Kidney (tissue), 13 donors: ENCODE measurements at regions not wholly inside any gene's neighbourhood (a gene's known extent, or its start where the extent isn't known, plus 50 kb on each side); places are given as distances from the start of the nearest gene placed in this dataset.
"Not testable (repeated sequence)": the region's sequence is repeated elsewhere in the genome, so short reads cannot be mapped to it uniquely, and the experiment has no call there.

Experiments
- DNase-seq, 5 donors: peaks; one replicate each; pipeline ENCODE4 v3.0.0-alpha.2; 2013 to 2020
- FAIRE-seq: peaks from 2 replicates; lab custom pipeline; 2012; peaks lifted over from hg19 to GRCh38; lab: Jason Lieb, UNC
- H3K27ac ChIP-seq, 2 donors: one replicate each; pipeline ENCODE4 v1.7.0; 2013; ENCODE audit warnings: low read depth in 2 of 2, low read length in 2 of 2, inconsistent platforms in 1 of 2
- H3K27me3 ChIP-seq: one replicate; pipeline ENCODE4 v1.7.1; 2013; ENCODE audit warnings: low read length, inconsistent platforms; ENCODE audit not compliant: control insufficient read depth, insufficient read depth
- H3K36me3 ChIP-seq, 3 donors: one replicate each; pipeline versions ENCODE4 v1.7.0 to v1.7.1; 2013; ENCODE audit warnings: low read length in 3 of 3, control low read depth in 1 of 3, inconsistent platforms in 1 of 3; ENCODE audit not compliant: insufficient read depth in 3 of 3, control insufficient read depth in 2 of 3
- H3K4me1 ChIP-seq, 3 donors: one replicate each; pipeline versions ENCODE4 v1.7.0 to v1.7.1; 2013; ENCODE audit warnings: low read length in 3 of 3, inconsistent platforms in 1 of 3, low read depth in 1 of 3; ENCODE audit not compliant: control insufficient read depth in 2 of 3, insufficient read depth in 2 of 3
- H3K4me3 ChIP-seq, 3 donors: one replicate each; pipeline versions ENCODE4 v1.7.0 to v1.8.1; 2013; ENCODE audit warnings: low read length in 3 of 3, control low read depth in 1 of 3, inconsistent platforms in 1 of 3
- H3K9ac ChIP-seq, 3 donors: one replicate each; pipeline versions ENCODE4 v1.7.0 to v1.7.1; 2013; ENCODE audit warnings: low read length in 3 of 3, control low read depth in 1 of 3, inconsistent platforms in 1 of 3
- H3K9me3 ChIP-seq, 3 donors: one replicate each; pipeline versions ENCODE4 v1.7.0 to v1.7.1; 2013; ENCODE audit warnings: low read length in 3 of 3, control low read depth in 1 of 3, inconsistent platforms in 1 of 3; ENCODE audit not compliant: control insufficient read depth in 2 of 3, insufficient read depth in 1 of 3
- intact Hi-C: fragments of 100-400 bp; cut with DNase I; formaldehyde crosslinking; loops from one replicate; pipeline ENCODE4 v1.11.1; 2022
- TF ChIP-seq, protein P1 (sequence below): IDR thresholded peaks from 3 replicates; pipeline ENCODE4 v1.5.1; 2012; ENCODE audit warnings: mild to moderate bottlenecking, moderate library complexity, borderline replicate concordance; ENCODE audit not compliant: insufficient read depth; ENCODE audit errors: extremely low read depth
- donor health status: control.
- donor health status: control.
- donor health status: control.
- donor health status: control.
- donor health status: control.
- donor health status: DM: yes; HTN: yes; CAD: no.
- donor health status: Normal renal cell carcinoma (clear cell type).

DNA sequence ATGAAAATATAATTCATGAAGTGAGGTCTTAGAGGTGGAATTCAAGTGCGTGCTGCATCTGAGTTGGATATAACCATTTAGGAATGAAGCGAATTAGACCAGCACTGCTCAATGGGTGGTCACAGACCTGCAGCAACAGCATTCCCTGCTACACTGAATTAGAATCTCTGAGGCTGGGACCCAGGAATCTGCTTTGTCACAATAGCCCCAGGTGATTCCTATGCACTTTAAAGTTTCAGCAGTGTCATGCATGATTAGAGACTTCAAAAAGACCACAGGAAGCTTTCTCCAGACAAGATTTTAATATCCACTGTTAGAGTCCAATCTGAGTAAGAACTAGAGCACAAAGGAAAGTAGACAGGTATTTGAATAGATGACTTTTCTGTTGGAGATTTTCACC, 352.8 kb upstream of the VSTM2A start:
- Histone ChIP-seq H3K4me1 (no peaks in the 10 kb centered on the region), H3K27ac (no peak overlapping the region), H3K9ac (no peak overlapping the region), H3K36me3 (no peaks in the 10 kb centered on the region), H3K4me3 (no peak overlapping the region), H3K9me3 (no peaks in the 10 kb centered on the region), H3K27me3 (no peaks in the 10 kb centered on the region)
- intact Hi-C loops = no loop called here
- DNase-seq (no peak), FAIRE-seq (no peak)
- TF ChIP-seq, protein P1, sequence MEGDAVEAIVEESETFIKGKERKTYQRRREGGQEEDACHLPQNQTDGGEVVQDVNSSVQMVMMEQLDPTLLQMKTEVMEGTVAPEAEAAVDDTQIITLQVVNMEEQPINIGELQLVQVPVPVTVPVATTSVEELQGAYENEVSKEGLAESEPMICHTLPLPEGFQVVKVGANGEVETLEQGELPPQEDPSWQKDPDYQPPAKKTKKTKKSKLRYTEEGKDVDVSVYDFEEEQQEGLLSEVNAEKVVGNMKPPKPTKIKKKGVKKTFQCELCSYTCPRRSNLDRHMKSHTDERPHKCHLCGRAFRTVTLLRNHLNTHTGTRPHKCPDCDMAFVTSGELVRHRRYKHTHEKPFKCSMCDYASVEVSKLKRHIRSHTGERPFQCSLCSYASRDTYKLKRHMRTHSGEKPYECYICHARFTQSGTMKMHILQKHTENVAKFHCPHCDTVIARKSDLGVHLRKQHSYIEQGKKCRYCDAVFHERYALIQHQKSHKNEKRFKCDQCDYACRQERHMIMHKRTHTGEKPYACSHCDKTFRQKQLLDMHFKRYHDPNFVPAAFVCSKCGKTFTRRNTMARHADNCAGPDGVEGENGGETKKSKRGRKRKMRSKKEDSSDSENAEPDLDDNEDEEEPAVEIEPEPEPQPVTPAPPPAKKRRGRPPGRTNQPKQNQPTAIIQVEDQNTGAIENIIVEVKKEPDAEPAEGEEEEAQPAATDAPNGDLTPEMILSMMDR = no peak

DNA sequence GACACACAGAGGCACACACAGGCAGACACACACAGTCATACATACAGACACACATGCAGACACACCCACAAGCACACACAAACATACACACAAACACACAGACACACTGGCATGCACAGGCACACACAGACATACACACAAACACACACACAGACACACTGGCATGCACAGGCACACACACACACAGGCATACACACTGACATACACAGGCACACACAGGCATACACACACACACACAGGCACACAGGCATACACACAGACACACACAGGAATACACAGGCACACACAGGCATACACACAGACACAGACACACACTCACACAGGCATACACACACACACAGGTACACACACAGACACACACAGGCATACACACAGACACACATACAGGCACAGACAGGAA, 340.7 kb upstream of the VSTM2A start:
- Histone ChIP-seq H3K36me3 (no peaks in the 10 kb centered on the region), H3K27me3 (no peaks in the 10 kb centered on the region), H3K9me3 (peaks cover 0 to 3% (median 3%) of the 10 kb centered on the region in 3 donors), H3K4me3 (no peak overlapping the region), H3K4me1 (no peaks in the 10 kb centered on the region), H3K27ac (no peak overlapping the region), H3K9ac (no peak overlapping the region)
- FAIRE-seq (no peak), DNase-seq (no peak)
- intact Hi-C loops = no loop called here
- TF ChIP-seq, protein P1 = no peak

DNA sequence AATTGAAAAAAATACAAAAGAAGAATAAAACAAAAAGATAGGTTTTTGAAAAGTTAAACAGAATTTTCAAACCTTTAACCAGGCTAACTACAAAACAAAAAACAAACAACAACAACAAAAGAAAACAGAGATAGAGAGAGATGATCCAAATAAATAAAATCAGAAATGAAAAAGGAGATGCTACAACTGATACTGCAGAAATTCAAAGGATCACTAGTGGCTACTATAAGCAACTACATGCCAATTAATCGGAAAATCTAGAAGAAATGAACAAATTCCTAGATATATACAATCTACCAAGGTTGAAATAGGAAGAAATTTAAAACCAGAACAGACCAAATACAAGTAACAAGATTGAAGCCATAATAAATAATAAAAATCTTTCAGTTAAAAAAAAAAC, 326.8 kb upstream of the VSTM2A start:
- H3K27ac ChIP-seq = no peak overlapping the region
- FAIRE-seq = no peak
- H3K9me3 ChIP-seq = peaks cover 0 to 10% (median 3%) of the 10 kb centered on the region in 3 donors
- no peaks in the 10 kb centered on the region for H3K27me3 ChIP-seq
- no peaks in the 10 kb centered on the region for H3K36me3 ChIP-seq
- TF ChIP-seq, protein P1 = no peak
- DNase-seq = no peak
- intact Hi-C loops = no loop called here
- H3K9ac ChIP-seq = no peak overlapping the region
- no peaks in the 10 kb centered on the region for H3K4me1 ChIP-seq
- H3K4me3 ChIP-seq = no peak overlapping the region

DNA sequence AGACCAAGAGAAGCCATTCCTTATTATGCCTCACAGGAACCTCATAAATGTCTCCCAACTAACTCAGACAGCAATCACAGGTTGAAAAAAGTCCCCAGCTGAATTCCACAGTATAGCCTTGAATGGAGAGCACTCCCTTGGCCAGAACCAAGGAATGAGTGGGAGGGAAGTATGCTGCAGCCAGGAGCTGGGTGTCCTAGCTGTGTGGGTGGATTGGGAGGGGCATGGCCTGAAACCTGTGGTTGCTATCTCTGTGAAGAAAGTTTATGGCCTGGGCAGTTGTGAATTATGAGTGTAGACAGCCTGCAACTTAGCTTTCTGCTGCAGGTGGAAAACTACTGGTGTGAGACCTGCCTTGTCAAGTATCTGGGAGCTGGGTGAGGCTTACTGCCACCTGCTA, 316.1 kb upstream of the VSTM2A start:
- H3K9me3 ChIP-seq, FAIRE-seq, H3K36me3 ChIP-seq, DNase-seq, intact Hi-C loops, H3K4me1 ChIP-seq, H3K4me3 ChIP-seq, H3K27ac ChIP-seq, H3K9ac ChIP-seq, H3K27me3 ChIP-seq: not testable (repeated sequence)
